ENCODE measurements at regions not wholly inside any gene's neighbourhood (a gene's known extent, or its start where the extent isn't known, plus 50 kb on each side); places are given as distances from the start of the nearest gene placed in this dataset.
A peak's percentile ranks its signal among the peaks of the same experiment; 100 is the strongest.
"Not testable (repeated sequence)": the region's sequence is repeated elsewhere in the genome, so short reads cannot be mapped to it uniquely, and the experiment has no call there.

DNA sequence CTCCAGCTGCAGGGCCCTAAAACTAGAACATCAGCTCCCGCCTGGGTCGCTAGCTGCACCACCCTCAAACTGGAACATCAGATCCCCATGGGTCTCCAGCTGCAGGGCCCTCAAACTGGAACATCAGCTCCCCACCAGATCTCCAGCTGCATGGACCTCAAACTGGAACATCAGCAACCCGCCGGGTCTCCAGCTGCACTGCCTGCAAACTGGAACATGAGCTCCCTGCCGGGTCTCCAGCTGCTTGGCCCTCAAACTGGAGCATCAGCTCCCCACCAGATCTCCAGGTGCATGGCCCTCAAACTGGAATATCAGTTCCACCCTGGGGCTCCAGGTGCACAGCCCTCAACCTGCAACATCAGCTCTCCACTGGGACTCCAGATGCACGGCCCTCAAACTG lies 82.7 kb downstream of the TFRC start:
- peaks cover 12% of the 10 kb centered on the region for H3K27me3 Mint-ChIP-seq
- H3K27ac Mint-ChIP-seq, H3K4me1 Mint-ChIP-seq, H3K36me3 Mint-ChIP-seq, H3K4me3 Mint-ChIP-seq, H3K9me3 Mint-ChIP-seq: not testable (repeated sequence)

DNA sequence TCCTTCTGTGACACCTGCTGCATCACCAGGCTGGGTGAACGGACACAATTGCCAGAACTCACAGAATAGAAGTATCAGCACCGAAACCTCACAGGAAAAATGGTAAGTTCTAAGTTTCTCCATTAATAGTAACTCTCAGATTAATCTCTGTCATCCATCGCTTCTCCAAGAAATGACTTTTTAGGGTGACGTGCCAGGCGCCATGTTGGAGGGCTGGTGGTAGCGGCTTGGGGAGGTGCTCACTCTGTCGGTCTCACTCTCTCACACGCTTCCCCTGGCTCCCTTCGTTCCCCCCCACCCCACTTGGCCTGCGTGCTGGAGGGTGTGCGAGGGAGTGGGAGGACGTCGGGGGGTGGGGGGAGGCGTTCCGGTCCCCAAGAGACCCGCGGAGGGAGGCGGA lies 85.6 kb downstream of the TFRC start:
- not testable (repeated sequence) for H3K4me3 Mint-ChIP-seq, H3K9me3 Mint-ChIP-seq, H3K27ac Mint-ChIP-seq, H3K36me3 Mint-ChIP-seq, H3K27me3 Mint-ChIP-seq, H3K4me1 Mint-ChIP-seq

DNA sequence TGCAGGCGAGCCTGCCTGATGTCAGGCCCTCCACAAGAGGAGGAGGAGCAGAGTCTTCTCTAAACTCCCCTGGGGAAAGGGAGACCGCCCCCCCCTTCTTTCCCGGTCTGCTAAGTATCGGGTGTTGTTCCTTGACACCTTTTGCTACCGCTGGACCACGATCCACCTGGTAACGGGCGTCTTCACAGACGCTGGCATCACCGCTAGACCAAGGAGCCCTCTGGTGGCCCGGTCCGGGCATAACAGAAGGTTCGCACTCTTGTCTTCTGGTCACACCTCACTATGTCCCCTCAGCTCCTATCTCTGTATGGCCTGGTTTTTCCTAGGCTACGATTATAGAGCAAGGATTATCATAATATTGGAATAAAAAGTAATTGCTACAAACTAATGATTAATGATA lies 86.0 kb upstream of the TNK2 start:
- peak overlapping the region in 1 of 4 donors; percentile 88 for H3K4me3 Mint-ChIP-seq
- H3K9me3 Mint-ChIP-seq: not testable (repeated sequence)

GRCh38 chr3:195993671-195994070 lies 85.3 kb upstream of the TNK2 start:
- not testable (repeated sequence) for H3K27me3 Mint-ChIP-seq, H3K4me3 Mint-ChIP-seq, H3K36me3 Mint-ChIP-seq, H3K27ac Mint-ChIP-seq, H3K4me1 Mint-ChIP-seq, H3K9me3 Mint-ChIP-seq

More for the DNA sequence above, 86.0 kb upstream of the TNK2 start:
- H3K27me3 Mint-ChIP-seq, H3K36me3 Mint-ChIP-seq, H3K4me1 Mint-ChIP-seq: not testable (repeated sequence)
- peak overlapping the region in 2 of 3 donors; percentile 59 to 86 for H3K27ac Mint-ChIP-seq

DNA sequence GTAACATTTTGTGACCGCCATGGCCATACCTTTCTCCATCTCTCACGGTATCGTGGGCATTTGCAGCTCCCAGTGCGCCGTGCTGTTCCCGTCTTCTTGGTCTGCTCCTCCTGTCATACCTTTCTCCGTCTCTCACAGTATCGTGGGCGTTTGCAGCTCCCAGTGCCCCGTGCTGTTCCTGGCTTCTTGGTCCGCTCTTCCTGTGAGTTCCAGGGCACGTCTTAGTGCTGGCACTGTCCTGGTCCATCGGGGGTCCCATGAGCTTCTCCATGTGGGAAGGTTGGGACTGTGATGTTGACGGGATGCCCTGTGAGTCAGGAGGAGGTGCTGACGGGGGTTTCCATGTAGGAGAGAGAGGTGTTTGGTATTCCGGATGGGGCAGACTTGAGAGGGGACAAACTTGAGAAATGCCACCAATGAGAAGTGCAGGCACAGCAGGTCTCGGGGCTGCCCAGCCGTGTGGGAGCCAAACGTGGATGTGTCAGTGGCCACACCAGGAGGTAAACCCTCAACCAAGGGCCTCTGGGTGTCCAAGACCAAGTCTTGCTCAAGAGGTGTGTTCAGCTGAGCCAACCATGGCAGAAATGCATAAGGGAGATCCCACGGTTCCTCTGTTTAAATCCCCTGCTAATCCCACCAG lies 84.7 kb upstream of the TNK2 start:
- peak overlapping the region in 2 of 4 donors; percentile 67 to 86 for H3K4me3 Mint-ChIP-seq
- H3K4me1 Mint-ChIP-seq, H3K27me3 Mint-ChIP-seq, H3K36me3 Mint-ChIP-seq, H3K9me3 Mint-ChIP-seq, H3K27ac Mint-ChIP-seq: not testable (repeated sequence)

DNA sequence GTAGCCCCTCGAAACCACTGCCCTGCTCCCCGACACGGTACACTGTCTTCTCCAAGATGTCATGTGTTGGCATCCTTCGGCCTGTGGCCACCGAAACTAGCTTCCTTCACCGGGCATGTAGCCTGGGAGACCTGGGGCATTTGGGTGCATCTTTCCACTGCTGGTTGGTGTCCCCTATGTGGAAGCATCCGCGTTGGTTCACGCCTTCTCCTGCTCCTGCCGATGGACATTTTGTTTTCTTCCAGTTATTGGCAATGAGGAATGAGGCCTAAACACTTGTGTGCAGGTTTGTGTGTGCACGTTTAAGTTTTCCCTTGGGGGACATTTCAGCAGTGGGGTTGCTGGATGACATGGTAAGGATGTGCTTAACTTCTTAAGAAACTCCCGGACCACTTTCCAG lies 83.6 kb upstream of the TNK2 start:
- H3K36me3 Mint-ChIP-seq, H3K4me1 Mint-ChIP-seq, H3K9me3 Mint-ChIP-seq, H3K27me3 Mint-ChIP-seq, H3K27ac Mint-ChIP-seq: not testable (repeated sequence)
- H3K4me3 Mint-ChIP-seq: peak overlapping the region in 2 of 4 donors; percentile 33 to 53

DNA sequence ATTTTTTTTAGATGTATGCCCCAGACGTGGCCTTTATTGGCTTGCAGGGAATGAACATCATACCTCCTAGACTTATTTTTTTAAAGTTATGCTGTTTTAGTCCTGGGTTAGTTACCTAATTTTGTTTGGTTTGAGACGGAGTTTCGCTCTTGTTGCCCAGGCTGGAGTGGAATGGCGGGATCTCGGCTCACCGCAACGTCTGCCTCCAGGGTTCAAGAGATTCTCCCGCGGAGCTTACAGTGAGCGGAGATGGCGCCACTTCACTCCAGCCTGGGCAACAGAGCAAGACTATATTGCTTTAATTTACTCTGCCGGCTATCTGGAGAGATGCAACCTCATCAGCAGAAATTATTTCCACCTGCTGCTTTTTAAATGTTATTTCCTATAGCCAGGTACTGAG lies 82.9 kb upstream of the TNK2 start:
- not testable (repeated sequence) for H3K4me1 Mint-ChIP-seq, H3K27me3 Mint-ChIP-seq

DNA sequence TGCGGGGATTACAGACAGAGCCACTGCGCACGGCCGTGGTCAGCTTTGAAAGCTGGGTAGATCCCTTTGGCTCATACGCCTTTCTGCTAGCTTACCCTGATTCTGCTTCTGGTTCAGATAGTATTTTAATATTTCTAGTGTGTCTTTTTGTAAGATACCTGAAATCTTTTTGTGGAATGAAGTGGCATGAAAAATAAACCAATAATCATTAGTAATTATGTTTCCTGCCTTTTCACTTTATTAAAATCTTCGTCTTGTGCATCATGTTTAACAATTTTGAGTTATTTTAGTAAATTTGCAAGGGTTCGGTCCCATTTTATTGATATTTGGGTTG lies 82.5 kb upstream of the TNK2 start:
- not testable (repeated sequence) for H3K4me1 Mint-ChIP-seq, H3K27me3 Mint-ChIP-seq, H3K9me3 Mint-ChIP-seq, H3K36me3 Mint-ChIP-seq
- Mint-ChIP-seq H3K27ac (peak overlapping the region in 2 of 3 donors; percentile 84 to 89), H3K4me3 (peak overlapping the region; percentile 81 to 94 (median 93))

More for the DNA sequence above, 82.9 kb upstream of the TNK2 start:
- peak overlapping the region in 2 of 3 donors; percentile 84 to 89 for H3K27ac Mint-ChIP-seq
- H3K4me3 Mint-ChIP-seq: peak overlapping the region; percentile 81 to 94 (median 93)
- not testable (repeated sequence) for H3K9me3 Mint-ChIP-seq, H3K36me3 Mint-ChIP-seq

- Mint-ChIP-seq H3K4me3 (peak overlapping the region; percentile 81 to 94 (median 93)), H3K27ac (peak overlapping the region; percentile 39 to 89 (median 84))
- not testable (repeated sequence) for H3K27me3 Mint-ChIP-seq, H3K9me3 Mint-ChIP-seq, H3K36me3 Mint-ChIP-seq, H3K4me1 Mint-ChIP-seq
These were observed 81.8 kb upstream of the TNK2 start for GRCh38 chr3:195989921-195990840.

DNA sequence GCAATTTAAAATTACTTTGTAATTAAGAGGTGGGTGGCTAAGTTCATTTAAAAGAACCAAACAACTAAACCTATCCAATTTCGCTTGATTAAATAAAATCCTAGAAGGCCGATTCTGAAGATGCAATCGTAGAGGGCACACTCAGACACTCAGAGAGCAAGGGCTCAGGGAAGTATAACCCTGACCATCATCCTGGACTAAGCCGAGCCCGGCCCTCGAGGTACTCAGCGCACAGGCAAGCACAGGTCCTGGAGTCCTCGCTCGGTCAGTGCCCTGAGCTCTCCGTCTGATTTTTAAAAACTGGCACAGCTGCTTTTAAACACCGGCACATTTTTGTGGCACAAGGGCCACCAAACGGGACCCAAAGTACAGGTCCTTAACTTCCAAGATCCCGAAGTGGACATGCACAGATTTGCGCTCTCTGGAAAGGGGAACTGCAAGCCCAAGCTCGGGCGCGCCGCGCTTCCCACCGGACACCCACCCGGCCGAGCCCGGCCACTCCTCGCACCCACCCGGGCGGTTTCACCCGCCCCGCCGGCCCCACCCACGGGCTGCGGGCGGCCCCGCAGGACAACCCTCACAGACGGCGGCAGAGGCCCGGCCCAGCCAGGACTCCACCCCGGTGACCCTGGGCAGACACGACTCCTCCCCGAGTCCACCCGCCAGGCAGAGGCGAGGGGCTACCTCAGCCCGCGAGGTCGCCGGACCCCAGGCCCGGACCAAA lies 81.0 kb upstream of the TNK2 start:
- not testable (repeated sequence) for H3K9me3 Mint-ChIP-seq, H3K36me3 Mint-ChIP-seq, H3K27me3 Mint-ChIP-seq, H3K4me1 Mint-ChIP-seq
- Mint-ChIP-seq H3K27ac (peak overlapping the region in 1 of 3 donors; percentile 35), H3K4me3 (peak overlapping the region in 1 of 4 donors; percentile 4)

GRCh38 chr3:195988764-195989163 lies 80.4 kb upstream of the TNK2 start:
- not testable (repeated sequence) for H3K4me1 Mint-ChIP-seq, H3K9me3 Mint-ChIP-seq, H3K36me3 Mint-ChIP-seq, H3K27me3 Mint-ChIP-seq
- peak overlapping the region in 3 of 4 donors; percentile 4 to 61 (median 18) for H3K4me3 Mint-ChIP-seq
- H3K27ac Mint-ChIP-seq: peak overlapping the region in 1 of 3 donors; percentile 35

DNA sequence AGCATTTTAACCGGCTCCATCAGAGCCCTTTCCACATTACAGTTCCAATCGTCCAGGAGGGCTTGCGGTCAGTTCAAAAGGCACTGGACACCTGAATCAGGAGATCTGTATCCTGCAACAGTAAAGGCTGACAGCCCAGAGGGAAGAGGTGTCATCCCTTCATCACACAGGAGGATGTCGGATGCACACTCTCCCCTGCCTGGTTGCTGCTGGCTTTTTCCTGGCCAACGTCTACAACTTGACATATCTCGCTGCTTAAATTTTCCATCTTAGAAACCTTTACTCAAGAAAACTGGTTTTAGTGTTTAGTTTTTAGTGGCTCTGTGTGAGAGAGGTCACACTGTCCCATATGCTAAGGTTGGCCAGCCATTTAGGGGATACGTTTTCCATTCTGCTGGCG lies 78.7 kb upstream of the TNK2 start:
- not testable (repeated sequence) for H3K27ac Mint-ChIP-seq, H3K9me3 Mint-ChIP-seq, H3K4me3 Mint-ChIP-seq, H3K4me1 Mint-ChIP-seq, H3K27me3 Mint-ChIP-seq, H3K36me3 Mint-ChIP-seq

DNA sequence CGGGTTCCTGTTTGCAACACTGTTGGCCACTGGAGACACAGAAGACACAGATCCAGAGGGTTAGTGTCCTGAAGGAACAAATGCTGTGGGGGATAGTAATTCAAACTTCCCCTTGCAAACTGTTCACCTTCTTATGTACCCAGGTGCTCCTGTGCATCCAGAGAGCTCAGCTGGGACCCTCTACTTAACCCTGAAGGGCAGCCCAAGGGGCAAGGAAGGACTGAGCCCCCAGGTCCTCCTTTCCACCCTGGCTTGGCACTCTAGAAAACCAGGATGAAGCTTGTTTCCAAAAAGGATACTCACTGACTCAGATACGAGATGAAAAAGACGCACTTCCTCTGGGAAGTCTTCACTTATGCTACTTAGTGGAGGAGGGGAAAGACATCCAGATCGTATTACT lies 78.2 kb upstream of the TNK2 start:
- not testable (repeated sequence) for H3K27me3 Mint-ChIP-seq, H3K4me3 Mint-ChIP-seq, H3K4me1 Mint-ChIP-seq, H3K36me3 Mint-ChIP-seq, H3K27ac Mint-ChIP-seq, H3K9me3 Mint-ChIP-seq

- H3K36me3 Mint-ChIP-seq, H3K9me3 Mint-ChIP-seq, H3K4me1 Mint-ChIP-seq, H3K27ac Mint-ChIP-seq, H3K27me3 Mint-ChIP-seq, H3K4me3 Mint-ChIP-seq: not testable (repeated sequence)
These were observed 77.1 kb upstream of the TNK2 start for GRCh38 chr3:195985348-195985920.

GRCh38 chr3:195984392-195985030 lies 76.2 kb upstream of the TNK2 start:
- not testable (repeated sequence) for H3K4me1 Mint-ChIP-seq, H3K27ac Mint-ChIP-seq, H3K9me3 Mint-ChIP-seq, H3K36me3 Mint-ChIP-seq, H3K4me3 Mint-ChIP-seq, H3K27me3 Mint-ChIP-seq

All from IgD-negative memory B cell (primary cell).